IPS DF 6.9 (cell line): ENCODE measurements at regions not wholly inside any gene's neighbourhood (a gene's known extent, or its start where the extent isn't known, plus 50 kb on each side); places are given as distances from the start of the nearest gene placed in this dataset.
"Not testable (repeated sequence)": the region's sequence is repeated elsewhere in the genome, so short reads cannot be mapped to it uniquely, and the experiment has no call there.

Experiments used
- DNase-seq: peaks from one replicate; pipeline ENCODE4 v3.0.0-alpha.2; 2013; ENCODE audit warnings: low read depth, low spot score
- H3K27ac ChIP-seq: one replicate; pipeline ENCODE4 v1.5.1; 2013; ENCODE audit warnings: low read length, control low read depth
- H3K27me3 ChIP-seq: 2 replicates; pipeline ENCODE4 v1.6.1; 2013; ENCODE audit warnings: mild to moderate bottlenecking, low read length; ENCODE audit not compliant: control insufficient read depth, insufficient read depth
- H3K36me3 ChIP-seq: 2 replicates; pipeline ENCODE4 v1.6.1; 2013; ENCODE audit warnings: low read length; ENCODE audit not compliant: control insufficient read depth, insufficient read depth
- H3K4me1 ChIP-seq: 2 replicates; pipeline ENCODE4 v1.6.1; 2013; ENCODE audit warnings: low read length; ENCODE audit not compliant: control insufficient read depth, insufficient read depth
- H3K4me3 ChIP-seq: 2 replicates; pipeline ENCODE4 v1.5.1; 2013; ENCODE audit warnings: mild to moderate bottlenecking, low read length
- H3K9me3 ChIP-seq: 2 replicates; pipeline ENCODE4 v1.6.1; 2013; ENCODE audit warnings: low read length, inconsistent platforms; ENCODE audit not compliant: control insufficient read depth, insufficient read depth
- WGBS: extraction: QIAGEN DNeasy Blood & Tissue Kit; methylation state at CpG from one replicate; pipeline ENCODE4 v1.1.7; 2013; ENCODE audit warnings: mixed read lengths, missing lambda C conversion rate; ENCODE audit not compliant: insufficient read length, insufficient coverage; 5-methylcytosine and 5-hydroxymethylcytosine counted together

DNA sequence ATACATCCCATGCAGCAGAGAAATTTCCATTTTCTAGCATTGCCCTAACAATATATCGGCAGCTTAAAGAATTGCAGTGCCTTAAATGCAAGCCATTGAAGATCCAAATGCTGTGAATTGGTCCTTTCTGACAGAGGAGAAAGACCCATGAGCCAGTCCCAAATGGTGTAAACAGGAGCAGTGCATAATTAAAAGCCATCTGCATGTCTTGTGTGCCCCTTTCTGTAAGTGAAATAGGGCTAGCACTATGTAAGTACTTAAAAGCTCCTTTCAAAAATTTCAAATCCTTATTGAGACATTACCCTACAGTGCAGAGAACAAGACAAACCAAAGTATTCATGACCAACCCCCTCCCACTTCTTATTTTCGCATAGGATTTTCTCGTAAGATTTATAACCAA lies 108.7 kb upstream of the LCORL start:
- WGBS, result no CpG with 5 or more reads among the region's 3 CpGs
- H3K9me3 ChIP-seq, result no peaks in the 10 kb centered on the region
- no peak for DNase-seq
- H3K4me1 ChIP-seq, result peaks cover 2% of the 10 kb centered on the region; the same call in 1 of the 2 replicates
- H3K36me3 ChIP-seq, result no peaks in the 10 kb centered on the region
- H3K4me3 ChIP-seq, result no peak overlapping the region
- H3K27ac ChIP-seq, result no peak overlapping the region
- no peaks in the 10 kb centered on the region for H3K27me3 ChIP-seq

DNA sequence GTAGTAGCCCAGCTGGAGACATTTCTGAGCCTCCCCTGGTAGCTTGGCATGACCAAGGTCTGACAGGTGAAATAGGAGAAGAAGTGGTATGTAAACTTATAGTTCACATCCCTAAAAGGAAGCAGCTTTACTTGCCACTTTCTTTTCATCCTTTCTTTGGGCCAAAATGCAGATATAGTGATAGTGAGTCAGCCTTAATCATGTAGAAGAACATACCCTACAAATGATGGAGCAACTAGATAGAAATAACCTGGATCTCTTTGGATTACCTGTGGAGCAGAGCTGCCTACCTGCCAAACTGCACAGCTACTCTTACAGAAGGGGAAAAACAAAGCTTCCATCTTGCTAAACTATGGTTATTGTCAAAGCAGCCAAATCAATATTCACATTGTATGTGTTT lies 106.7 kb upstream of the LCORL start:
- no peak for DNase-seq
- Histone ChIP-seq H3K9me3 (no peaks in the 10 kb centered on the region), H3K4me1 (peaks cover 2% of the 10 kb centered on the region; the same call in 1 of the 2 replicates), H3K4me3 (no peak overlapping the region), H3K27ac (no peak overlapping the region), H3K27me3 (no peaks in the 10 kb centered on the region), H3K36me3 (no peaks in the 10 kb centered on the region)

DNA sequence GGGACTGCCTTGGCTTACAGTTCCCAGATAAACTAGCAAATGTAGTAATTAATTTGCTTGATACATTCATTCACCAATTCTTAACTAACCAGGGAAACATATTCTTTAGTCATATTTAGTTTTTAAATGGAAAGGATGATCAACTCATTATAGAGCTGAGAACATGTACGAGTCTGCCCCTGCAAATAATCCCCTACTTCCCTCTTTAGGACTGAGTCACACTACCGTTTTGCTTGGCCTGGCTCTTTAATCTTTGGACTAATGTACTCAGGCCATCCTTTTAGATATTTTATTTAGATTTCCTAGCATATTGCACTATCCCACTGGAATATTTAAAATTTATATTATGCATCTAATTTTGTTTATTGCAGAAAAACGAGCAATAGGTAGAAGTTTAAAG lies 105.5 kb upstream of the LCORL start:
- WGBS, result no CpG with 5 or more reads among the region's 3 CpGs
- no peak for DNase-seq
- Histone ChIP-seq H3K27me3 (no peaks in the 10 kb centered on the region), H3K4me1 (peaks cover under 1% of the 10 kb centered on the region; the same call in 1 of the 2 replicates), H3K4me3 (no peak overlapping the region), H3K9me3 (no peaks in the 10 kb centered on the region), H3K27ac (no peak overlapping the region), H3K36me3 (no peaks in the 10 kb centered on the region)

DNA sequence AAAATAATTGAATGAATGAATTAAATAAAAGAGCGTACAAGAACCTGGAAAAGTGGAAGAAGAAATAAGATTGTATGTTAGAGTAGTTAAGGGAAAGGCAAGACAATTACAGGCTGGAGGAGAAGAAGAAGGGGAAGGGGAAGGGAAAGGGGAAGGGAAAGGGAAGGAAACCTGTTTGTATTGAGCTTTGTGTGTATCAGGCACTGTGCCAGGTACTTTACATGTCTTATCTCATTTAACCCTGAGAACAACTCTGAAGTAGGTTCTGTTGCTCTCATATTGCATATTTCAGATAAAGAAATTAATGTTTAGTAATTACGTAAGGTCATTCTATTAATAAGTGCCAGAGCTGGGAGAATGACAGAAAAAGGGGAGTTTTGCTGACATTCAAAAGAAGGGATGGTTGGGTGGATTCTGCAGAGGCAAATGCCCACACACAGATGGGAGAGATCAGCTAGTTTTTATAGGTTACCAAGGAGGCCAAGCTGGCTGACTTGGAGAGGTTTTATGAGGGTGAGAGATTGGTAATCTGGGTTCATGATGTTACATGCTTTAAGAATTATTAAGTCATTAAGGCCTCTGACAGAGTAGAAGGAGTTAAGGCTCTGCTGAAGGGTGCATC lies 92.3 kb upstream of the LCORL start:
- no peak for DNase-seq
- H3K9me3 ChIP-seq, result no peaks in the 10 kb centered on the region
- 100% methylated on average over 1 of the region's 2 CpGs for WGBS

DNA sequence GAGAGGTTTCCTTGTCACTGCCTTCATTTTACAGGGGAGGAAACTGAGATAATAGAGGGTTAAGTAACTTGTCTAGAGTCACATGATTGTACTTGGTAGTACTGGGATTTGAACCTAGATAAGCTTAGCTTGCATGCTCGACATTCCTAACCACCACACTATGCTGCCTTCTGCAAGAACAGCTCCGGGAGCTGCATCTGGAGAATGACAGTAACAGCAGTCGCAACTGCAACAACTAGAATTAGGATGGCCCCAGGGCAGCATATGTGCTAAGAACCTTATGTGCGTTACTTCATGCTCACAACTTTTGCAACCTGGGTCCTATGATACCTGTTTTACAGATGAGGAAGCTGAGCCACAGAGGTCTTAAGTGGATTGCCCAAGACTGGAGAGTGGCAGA lies 89.5 kb upstream of the LCORL start:
- H3K36me3 ChIP-seq, result no peaks in the 10 kb centered on the region
- H3K27ac ChIP-seq, result no peak overlapping the region
- no peaks in the 10 kb centered on the region for H3K4me1 ChIP-seq
- DNase-seq, result no peak
- no peak overlapping the region for H3K4me3 ChIP-seq
- no CpG with 5 or more reads among the region's 4 CpGs for WGBS
- no peaks in the 10 kb centered on the region for H3K27me3 ChIP-seq
- H3K9me3 ChIP-seq, result no peaks in the 10 kb centered on the region

More for the DNA sequence above, 92.3 kb upstream of the LCORL start:
- no peaks in the 10 kb centered on the region for H3K27me3 ChIP-seq
- H3K27ac ChIP-seq, result no peak overlapping the region
- no peak overlapping the region for H3K4me3 ChIP-seq
- no peaks in the 10 kb centered on the region for H3K4me1 ChIP-seq
- no peaks in the 10 kb centered on the region for H3K36me3 ChIP-seq

DNA sequence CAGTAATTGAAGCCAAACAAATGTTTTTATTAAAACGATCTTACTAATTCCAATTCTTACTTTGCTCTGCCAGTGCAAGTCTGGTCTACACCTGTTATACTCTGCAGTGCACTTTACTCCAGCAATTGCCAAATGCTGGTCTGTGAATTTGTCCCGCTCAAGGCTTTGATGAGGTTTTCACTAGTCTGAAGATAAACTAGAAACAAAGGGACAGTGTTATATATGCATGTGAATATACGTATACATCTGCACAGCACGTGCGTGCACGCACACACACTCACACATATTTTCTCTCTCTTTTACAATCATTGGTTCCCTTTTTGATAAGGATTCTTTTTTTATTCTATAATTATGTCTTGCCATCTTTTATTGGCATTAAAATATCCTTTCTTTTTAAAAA lies 88.5 kb upstream of the LCORL start:
- no peaks in the 10 kb centered on the region for H3K4me1 ChIP-seq
- no peak overlapping the region for H3K4me3 ChIP-seq
- H3K36me3 ChIP-seq, result no peaks in the 10 kb centered on the region
- no peaks in the 10 kb centered on the region for H3K27me3 ChIP-seq
- no peak for DNase-seq
- H3K27ac ChIP-seq, result no peak overlapping the region
- no CpG with 5 or more reads among the region's 6 CpGs for WGBS
- H3K9me3 ChIP-seq, result no peaks in the 10 kb centered on the region

DNA sequence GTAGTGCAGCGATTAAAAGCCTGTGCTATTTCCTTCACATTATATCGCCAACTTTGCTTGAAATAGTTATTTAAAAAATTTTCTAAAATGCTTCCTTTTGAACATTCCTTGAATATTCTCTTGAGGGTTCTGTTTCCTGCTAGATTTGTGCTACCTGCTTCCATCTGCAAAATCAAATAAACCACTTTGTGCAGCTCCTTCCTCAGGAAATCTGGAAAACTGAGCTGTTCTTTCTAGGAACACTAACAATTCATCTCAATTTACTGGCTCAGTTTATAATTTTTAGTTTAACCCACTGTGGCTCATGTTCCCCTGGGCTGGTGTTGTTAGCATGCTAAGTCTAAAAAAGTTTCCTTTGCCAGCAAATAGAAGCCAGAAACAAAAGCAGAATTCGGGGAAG lies 88.1 kb upstream of the LCORL start:
- H3K4me1 ChIP-seq, result no peaks in the 10 kb centered on the region
- no CpG with 5 or more reads among the region's 3 CpGs for WGBS

DNA sequence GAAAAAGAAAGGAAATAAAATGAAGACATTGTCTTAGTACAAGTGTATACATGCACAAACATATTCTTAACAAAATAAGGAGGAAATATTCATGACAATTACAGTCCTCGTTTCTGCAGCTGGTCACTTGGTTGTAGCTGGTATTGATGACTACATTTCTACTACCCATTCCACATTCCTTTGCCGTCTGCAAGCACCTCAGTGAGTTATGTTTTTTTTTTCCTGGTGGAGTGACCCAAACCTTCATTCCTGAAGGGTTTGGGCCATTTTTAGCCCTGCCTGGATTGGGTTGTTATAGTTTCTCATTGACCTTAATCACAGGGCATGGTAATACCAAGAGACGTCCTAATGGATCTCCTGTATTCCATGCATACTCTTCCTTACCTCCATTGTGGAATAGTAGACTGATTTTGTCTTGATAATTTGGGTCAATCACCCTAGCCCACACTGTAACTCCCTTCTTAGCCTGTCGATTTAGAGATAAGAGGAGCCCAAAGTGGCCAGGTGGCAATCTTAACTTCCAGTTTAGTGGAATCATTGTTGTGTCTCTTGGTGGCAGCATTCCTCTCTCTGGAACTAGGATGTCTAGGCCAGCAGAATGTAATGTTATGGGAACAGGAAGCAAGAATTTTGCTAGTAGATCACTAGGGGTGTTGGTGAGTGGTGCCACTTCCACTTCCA lies 86.4 kb upstream of the LCORL start:
- H3K27me3 ChIP-seq, H3K27ac ChIP-seq: not testable (repeated sequence)

More for the DNA sequence above, 88.1 kb upstream of the LCORL start:
- Histone ChIP-seq H3K36me3 (no peaks in the 10 kb centered on the region), H3K9me3 (no peaks in the 10 kb centered on the region), H3K27ac (no peak overlapping the region), H3K4me3 (no peak overlapping the region), H3K27me3 (no peaks in the 10 kb centered on the region)
- DNase-seq, result no peak

DNA sequence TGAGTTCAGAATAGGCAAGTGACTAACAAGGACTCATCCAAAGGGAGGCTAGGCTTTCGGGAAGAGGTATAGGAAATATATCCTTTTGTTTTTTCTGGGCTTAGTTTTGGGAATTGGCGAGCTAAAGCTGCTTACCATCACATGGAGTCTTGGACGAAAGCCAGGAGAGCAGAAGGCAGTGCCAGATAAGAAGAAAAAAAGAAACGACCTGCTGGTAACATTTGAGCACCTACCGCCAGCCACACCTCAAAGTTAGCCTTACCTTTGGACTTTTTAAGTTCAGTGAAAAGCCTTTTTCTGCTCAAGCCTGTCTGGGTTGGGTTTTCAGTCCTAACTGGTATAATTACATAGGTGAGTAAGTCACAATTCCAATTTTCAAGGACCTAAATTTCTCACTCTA lies 85.1 kb upstream of the LCORL start:
- Histone ChIP-seq H3K36me3 (no peaks in the 10 kb centered on the region), H3K4me1 (no peaks in the 10 kb centered on the region), H3K27me3 (no peaks in the 10 kb centered on the region), H3K4me3 (no peak overlapping the region), H3K9me3 (no peaks in the 10 kb centered on the region), H3K27ac (no peak overlapping the region)
- DNase-seq, result no peak
- WGBS, result no CpG with 5 or more reads among the region's 5 CpGs

More for the DNA sequence above, 86.4 kb upstream of the LCORL start:
- not testable (repeated sequence) for DNase-seq, H3K4me1 ChIP-seq, H3K36me3 ChIP-seq, H3K9me3 ChIP-seq, H3K4me3 ChIP-seq
- no CpG with 5 or more reads among the region's 4 CpGs for WGBS

DNA sequence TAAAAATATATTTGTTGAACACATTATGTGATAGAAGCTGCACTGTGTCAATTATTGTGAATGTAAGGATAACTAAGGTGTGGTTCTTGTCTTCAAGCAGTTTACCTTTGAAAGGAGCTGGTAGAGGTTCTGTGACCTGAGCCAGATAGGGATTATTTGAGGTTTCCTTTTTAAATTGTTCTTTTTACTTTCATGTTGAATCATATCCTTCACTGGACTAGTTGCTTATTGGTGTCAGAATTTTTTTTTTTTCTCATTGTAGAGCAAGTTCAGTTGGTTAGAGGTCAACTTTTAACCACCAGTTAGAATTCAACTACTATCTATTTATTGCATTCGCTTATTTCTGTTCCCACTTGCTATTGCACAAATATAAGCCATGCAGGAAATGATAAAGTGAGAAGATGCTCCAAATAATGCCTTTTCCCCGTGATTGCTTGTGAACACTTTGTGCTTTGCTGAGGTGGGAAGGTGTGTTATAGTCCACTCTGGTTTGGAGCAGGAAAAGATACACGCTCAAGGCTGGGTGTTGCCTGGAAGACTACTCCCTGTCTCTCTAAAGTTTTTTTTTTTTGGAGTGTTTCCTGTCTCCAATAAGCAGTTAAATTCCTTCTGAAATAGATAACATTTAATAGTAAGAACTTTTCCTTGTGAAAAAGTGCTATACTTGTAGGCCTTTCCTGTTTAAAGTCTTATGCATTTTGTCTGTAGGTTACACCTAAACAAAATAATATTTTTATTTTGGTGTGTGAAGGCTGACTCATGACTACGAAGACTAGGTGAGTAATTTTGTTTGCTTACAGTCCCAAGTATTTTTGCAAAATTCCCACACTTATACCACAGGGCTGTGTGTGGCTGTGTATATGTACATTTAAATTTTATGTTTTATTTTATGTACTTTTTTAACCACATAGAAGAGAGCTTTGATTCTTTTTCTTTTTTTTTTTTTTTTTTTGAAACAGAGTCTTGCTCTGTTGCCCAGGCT lies 83.8 kb upstream of the LCORL start:
- H3K4me3 ChIP-seq, result no peak overlapping the region
- WGBS, result no CpG with 5 or more reads among the region's 4 CpGs
- no peaks in the 10 kb centered on the region for H3K9me3 ChIP-seq
- H3K27ac ChIP-seq, result no peak overlapping the region
- no peaks in the 10 kb centered on the region for H3K36me3 ChIP-seq
- no peaks in the 10 kb centered on the region for H3K27me3 ChIP-seq
- no peaks in the 10 kb centered on the region for H3K4me1 ChIP-seq
- DNase-seq, result no peak
